Neural cell (in vitro differentiated cells): ENCODE measurements at regions not wholly inside any gene's neighbourhood (a gene's known extent, or its start where the extent isn't known, plus 50 kb on each side); places are given as distances from the start of the nearest gene placed in this dataset.

ENCODE experiments used
- H2AFZ ChIP-seq: fragments of 200-600, 300-800 bp; sonication (generic), shearing (Covaris generic); 2 replicates; pipeline ENCODE4 v1.6.0; 2014; ENCODE audit warnings: low read depth, mild to moderate bottlenecking, antibody characterized with exemption, low read length, moderate library complexity
- H3F3A ChIP-seq: fragments of 200-600 bp; shearing (Covaris generic); 2 replicates; pipeline ENCODE4 v1.6.1; 2016; ENCODE audit warnings: mild to moderate bottlenecking, moderate library complexity, mixed read lengths, antibody characterized with exemption, low read length; ENCODE audit not compliant: insufficient read depth, poor library complexity, severe bottlenecking
- H3K27ac ChIP-seq: fragments of 200-600, 300-800 bp; sonication (generic), shearing (Covaris generic); 2 replicates; pipeline ENCODE4 v1.5.1; 2014; ENCODE audit warnings: mild to moderate bottlenecking, low read length, moderate library complexity
- H3K27me3 ChIP-seq: fragments of 300-800, 200-600 bp; sonication (generic), shearing (Covaris generic); 2 replicates; pipeline ENCODE4 v1.6.0; 2014; ENCODE audit warnings: mild to moderate bottlenecking, low read depth, low read length, moderate library complexity; ENCODE audit not compliant: insufficient read depth
- H3K36me3 ChIP-seq: fragments of 300-800, 200-600 bp; sonication (generic), shearing (Covaris generic); 2 replicates; pipeline ENCODE4 v1.5.1; 2014; ENCODE audit warnings: mild to moderate bottlenecking, antibody characterized with exemption, low read length, moderate library complexity; ENCODE audit not compliant: insufficient read depth
- H3K4me2 ChIP-seq: fragments of 300-800, 200-600 bp; sonication (generic), shearing (Covaris generic); 2 replicates; pipeline ENCODE4 v1.6.0; 2014; ENCODE audit warnings: mild to moderate bottlenecking, low read length
- H3K4me3 ChIP-seq: fragments of 300-800, 200-600 bp; sonication (generic), shearing (Covaris generic); 2 replicates; pipeline ENCODE4 v1.5.1; 2014; ENCODE audit warnings: mild to moderate bottlenecking, low read length, moderate library complexity
- H3K79me2 ChIP-seq: fragments of 200-600 bp; shearing (Covaris generic); replicated peaks from 2 replicates; pipeline ENCODE4 v1.6.0; 2014; ENCODE audit warnings: mild to moderate bottlenecking, low read length, moderate library complexity; ENCODE audit not compliant: insufficient read depth
- H3K9ac ChIP-seq: fragments of 300-800, 200-600 bp; sonication (generic), shearing (Covaris generic); 2 replicates; pipeline ENCODE4 v1.6.1; 2016; ENCODE audit warnings: mild to moderate bottlenecking, low read length, mixed read lengths
- H3K9me2 ChIP-seq: fragments of 200-600 bp; shearing (Covaris generic); 2 replicates; pipeline ENCODE4 v1.6.1; 2016; ENCODE audit warnings: mild to moderate bottlenecking, low read length, mixed read lengths; ENCODE audit not compliant: insufficient read depth
- H3K9me3 ChIP-seq: fragments of 200-600, 300-800 bp; sonication (generic), shearing (Covaris generic); 2 replicates; pipeline ENCODE4 v1.6.1; 2016; ENCODE audit warnings: mild to moderate bottlenecking, mixed run types, low read length, moderate library complexity, mixed read lengths
- H4K20me1 ChIP-seq: fragments of 200-600 bp; shearing (Covaris generic); 2 replicates; pipeline ENCODE4 v1.6.1; 2016; ENCODE audit warnings: mild to moderate bottlenecking, mixed run types; ENCODE audit not compliant: insufficient read depth
- CTCF ChIP-seq: fragments of 450-650 bp; IDR thresholded peaks from 2 replicates; pipeline ENCODE4 v1.5.1; 2014; ENCODE audit warnings: antibody characterized with exemption, mild to moderate bottlenecking, moderate library complexity; ENCODE audit not compliant: poor library complexity, severe bottlenecking
- EP300 ChIP-seq: fragments of 450-650 bp; conservative IDR thresholded peaks from 2 replicates; pipeline ENCODE4 v1.6.1; 2014; ENCODE audit warnings: antibody characterized with exemption, mild to moderate bottlenecking, moderate library complexity; ENCODE audit not compliant: poor library complexity, severe bottlenecking
- EZH2 ChIP-seq: fragments of 200-600, 300-800 bp; shearing (Covaris generic), sonication (generic); IDR thresholded peaks from 2 replicates; pipeline ENCODE4 v1.6.1; 2014; ENCODE audit warnings: antibody characterized with exemption, low read length, borderline replicate concordance, mild to moderate bottlenecking; ENCODE audit not compliant: insufficient read depth, poor library complexity, severe bottlenecking
- MXI1 ChIP-seq: fragments of 450-650 bp; conservative IDR thresholded peaks from 2 replicates; pipeline ENCODE4 v1.6.1; 2014; ENCODE audit warnings: antibody characterized with exemption, mild to moderate bottlenecking; ENCODE audit not compliant: poor library complexity, severe bottlenecking
- POLR2AphosphoS5 ChIP-seq: IDR thresholded peaks from 2 replicates; pipeline ENCODE4 v1.6.1; 2012
- RAD21 ChIP-seq: fragments of 450-650 bp; conservative IDR thresholded peaks from 2 replicates; pipeline ENCODE4 v1.6.1; 2014; ENCODE audit warnings: antibody characterized with exemption, mild to moderate bottlenecking, moderate library complexity
- REST ChIP-seq: IDR thresholded peaks from 2 replicates; pipeline ENCODE4 v1.6.1; 2012; ENCODE audit warnings: borderline replicate concordance
- SMC3 ChIP-seq: fragments of 450-650 bp; conservative IDR thresholded peaks from 2 replicates; pipeline ENCODE4 v1.6.1; 2014; ENCODE audit warnings: antibody characterized with exemption, mild to moderate bottlenecking, moderate library complexity; ENCODE audit not compliant: poor library complexity
- TAF1 ChIP-seq: IDR thresholded peaks from 2 replicates; pipeline ENCODE4 v1.6.1; 2012; ENCODE audit warnings: low read depth

GRCh38 chr3:82960379-82960778 is 1198.9 kb upstream of the GBE1 start:
- no peak overlapping the region for H3K4me2 ChIP-seq
- no peaks in the 10 kb centered on the region for H3K9me3 ChIP-seq
- H3K27me3 ChIP-seq = no peaks in the 10 kb centered on the region
- no peaks in the 10 kb centered on the region for H3K79me2 ChIP-seq
- H2AFZ ChIP-seq = no peak overlapping the region
- H3K9ac ChIP-seq = no peak overlapping the region
- no peaks in the 10 kb centered on the region for H3F3A ChIP-seq
- no peak overlapping the region for H3K4me3 ChIP-seq
- no peaks in the 10 kb centered on the region for H3K9me2 ChIP-seq
- TF ChIP-seq RAD21 (no peak), TAF1 (no peak), SMC3 (no peak), REST (no peak), EP300 (no peak), POLR2AphosphoS5 (no peak), EZH2 (no peak), CTCF (no peak), MXI1 (no peak)
- H4K20me1 ChIP-seq = no peaks in the 10 kb centered on the region
- no peak overlapping the region for H3K27ac ChIP-seq
- no peaks in the 10 kb centered on the region for H3K36me3 ChIP-seq

GRCh38 chr3:82957696-82958095 is 1196.3 kb upstream of the GBE1 start:
- Histone ChIP-seq H3F3A (no peaks in the 10 kb centered on the region), H3K4me2 (no peak overlapping the region), H2AFZ (no peak overlapping the region), H3K36me3 (no peaks in the 10 kb centered on the region), H3K27me3 (no peaks in the 10 kb centered on the region), H3K4me3 (no peak overlapping the region), H4K20me1 (no peaks in the 10 kb centered on the region), H3K79me2 (no peaks in the 10 kb centered on the region), H3K9me2 (no peaks in the 10 kb centered on the region), H3K9me3 (no peaks in the 10 kb centered on the region), H3K9ac (no peak overlapping the region), H3K27ac (no peak overlapping the region)
- TF ChIP-seq POLR2AphosphoS5 = no peak
- no peak for TF ChIP-seq EP300
- TF ChIP-seq TAF1 = no peak

GRCh38 chr3:82957079-82957478 is 1195.6 kb upstream of the GBE1 start:
- Histone ChIP-seq H2AFZ (no peak overlapping the region), H3K27me3 (no peaks in the 10 kb centered on the region), H3F3A (no peaks in the 10 kb centered on the region), H3K9me3 (no peaks in the 10 kb centered on the region), H3K27ac (no peak overlapping the region), H3K36me3 (no peaks in the 10 kb centered on the region), H3K9me2 (no peaks in the 10 kb centered on the region), H3K9ac (no peak overlapping the region), H3K79me2 (no peaks in the 10 kb centered on the region), H4K20me1 (no peaks in the 10 kb centered on the region), H3K4me2 (no peak overlapping the region), H3K4me3 (no peak overlapping the region)
- no peak for TF ChIP-seq RAD21
- no peak for TF ChIP-seq REST
- no peak for TF ChIP-seq CTCF
- no peak for TF ChIP-seq EZH2
- no peak for TF ChIP-seq POLR2AphosphoS5
- no peak for TF ChIP-seq EP300
- no peak for TF ChIP-seq TAF1
- no peak for TF ChIP-seq SMC3
- TF ChIP-seq MXI1 = no peak
